Right atrium auricular region (tissue), 2 donors: ENCODE measurements at regions not wholly inside any gene's neighbourhood (a gene's known extent, or its start where the extent isn't known, plus 50 kb on each side); places are given as distances from the start of the nearest gene placed in this dataset.

Experiments
- DNase-seq: peaks from one replicate; pipeline ENCODE4 v3.0.0-alpha.2; 2019; ENCODE audit warnings: low spot score
- H3K27ac ChIP-seq, 2 donors: fragments of 200-600 bp; sonication (generic); 1 replicate in 1 of 2; 2 replicates in 1 of 2; pipeline ENCODE4 v1.5.1; 2016 to 2019
- H3K27me3 ChIP-seq, 2 donors: fragments of 200-600 bp; sonication (generic); one replicate each; pipeline versions ENCODE4 v1.5.1 to v1.6.0; 2017 to 2019
- H3K36me3 ChIP-seq: fragments of 200-600 bp; sonication (generic); one replicate; pipeline ENCODE4 v1.5.1; 2016
- H3K4me1 ChIP-seq, 2 donors: fragments of 200-600 bp; sonication (generic); one replicate each; pipeline versions ENCODE4 v1.5.1 to v1.6.0; 2017 to 2019
- H3K4me3 ChIP-seq, 2 donors: fragments of 200-600 bp; sonication (generic); 1 replicate in 1 of 2; 2 replicates in 1 of 2; pipeline ENCODE4 v1.5.1; 2017 to 2019; ENCODE audit warnings: mild to moderate bottlenecking in 1 of 2, moderate library complexity in 1 of 2
- H3K9me3 ChIP-seq, 2 donors: fragments of 200-600 bp; sonication (generic); one replicate each; pipeline ENCODE4 v1.5.1; 2019
- CTCF ChIP-seq, 2 donors: fragments of 200-600 bp; sonication (generic); IDR thresholded peaks; one replicate each; pipeline ENCODE4 v1.5.1; 2019; ENCODE audit warnings: antibody characterized with exemption in 2 of 2

GRCh38 chr1:189904509-189904908, 573.2 kb downstream of the BRINP3 start:
- Histone ChIP-seq H3K4me1 (no peaks in the 10 kb centered on the region), H3K27ac (no peak overlapping the region), H3K4me3 (no peak overlapping the region), H3K27me3 (no peaks in the 10 kb centered on the region), H3K9me3 (no peaks in the 10 kb centered on the region), H3K36me3 (no peaks in the 10 kb centered on the region)
- DNase-seq: no peak
- no peak for TF ChIP-seq CTCF (IDR thresholded peaks at IDR 0.05)

GRCh38 chr1:189908113-189908512, 569.6 kb downstream of the BRINP3 start:
- no peaks in the 10 kb centered on the region for H3K9me3 ChIP-seq
- H3K4me1 ChIP-seq: no peaks in the 10 kb centered on the region
- TF ChIP-seq CTCF (IDR thresholded peaks at IDR 0.05): no peak
- no peak overlapping the region for H3K4me3 ChIP-seq
- DNase-seq: no peak
- H3K27ac ChIP-seq: no peak overlapping the region
- H3K27me3 ChIP-seq: no peaks in the 10 kb centered on the region
- no peaks in the 10 kb centered on the region for H3K36me3 ChIP-seq

GRCh38 chr1:189921613-189922012, 556.1 kb downstream of the BRINP3 start:
- Histone ChIP-seq H3K27me3 (no peaks in the 10 kb centered on the region), H3K36me3 (no peaks in the 10 kb centered on the region), H3K9me3 (peaks cover 0 to 28% of the 10 kb centered on the region in 2 donors), H3K4me1 (no peaks in the 10 kb centered on the region), H3K27ac (no peak overlapping the region), H3K4me3 (no peak overlapping the region)
- no peak for DNase-seq
- TF ChIP-seq CTCF (IDR thresholded peaks at IDR 0.05): no peak

- Histone ChIP-seq H3K36me3 (no peaks in the 10 kb centered on the region), H3K27ac (no peak overlapping the region), H3K4me3 (no peak overlapping the region), H3K27me3 (no peaks in the 10 kb centered on the region), H3K4me1 (no peaks in the 10 kb centered on the region), H3K9me3 (peaks cover 0 to 31% of the 10 kb centered on the region in 2 donors)
- no peak for TF ChIP-seq CTCF (IDR thresholded peaks at IDR 0.05)
- DNase-seq: no peak
These were observed 550.0 kb downstream of the BRINP3 start for GRCh38 chr1:189927641-189928040.

DNA sequence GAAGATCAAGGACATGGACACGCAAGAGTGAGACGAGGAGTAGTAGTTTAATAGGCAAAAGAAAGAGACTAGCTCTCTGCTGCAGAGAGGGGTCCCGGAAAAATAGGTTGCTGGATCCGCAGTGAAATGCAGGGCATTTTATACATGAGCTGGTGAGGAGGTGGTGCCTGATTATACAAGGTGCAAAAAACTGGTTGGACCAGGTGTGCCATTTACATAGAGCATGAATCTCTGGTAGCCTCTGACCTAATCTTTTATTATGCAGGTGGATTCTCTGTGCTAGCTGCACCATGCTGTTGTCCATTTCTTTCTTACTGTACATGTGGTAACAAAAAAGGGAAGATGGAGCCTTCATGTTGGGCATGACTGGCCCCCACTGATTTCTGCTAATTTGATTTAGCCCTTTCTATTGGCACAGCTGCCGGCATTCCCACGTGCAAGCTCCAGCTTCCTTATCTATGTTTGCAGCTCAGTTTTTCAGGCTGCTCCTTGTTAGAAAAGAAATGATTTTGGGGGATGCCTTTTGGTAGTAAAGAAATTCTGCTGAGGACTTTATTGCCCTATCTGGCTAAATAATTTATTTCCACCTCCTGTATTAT, 548.1 kb downstream of the BRINP3 start:
- H3K4me1 ChIP-seq: no peaks in the 10 kb centered on the region
- H3K9me3 ChIP-seq: peaks cover 0 to 31% of the 10 kb centered on the region in 2 donors
- H3K36me3 ChIP-seq: no peaks in the 10 kb centered on the region
- no peak overlapping the region for H3K4me3 ChIP-seq
- H3K27ac ChIP-seq: no peak overlapping the region
- H3K27me3 ChIP-seq: no peaks in the 10 kb centered on the region
- DNase-seq: no peak
- TF ChIP-seq CTCF (IDR thresholded peaks at IDR 0.05): no peak

DNA sequence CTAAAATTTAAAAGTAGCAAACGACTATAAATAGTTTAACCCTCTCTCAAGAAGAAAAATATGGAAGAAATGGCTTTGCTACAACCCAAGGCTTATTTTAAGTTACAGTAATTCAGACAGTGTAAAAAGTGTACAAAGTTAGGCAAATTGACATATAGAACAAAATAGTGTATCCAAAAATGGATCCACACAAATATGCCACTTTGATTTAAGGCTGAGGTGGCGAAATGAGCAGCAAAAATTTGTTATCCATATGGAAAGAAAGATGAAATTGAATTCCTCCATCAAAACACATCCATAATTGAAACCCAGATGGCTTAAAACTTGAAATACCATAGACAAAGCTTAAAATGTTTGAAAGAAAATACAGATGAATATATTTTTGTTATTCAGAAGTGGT, 540.8 kb downstream of the BRINP3 start:
- H3K9me3 ChIP-seq: peaks cover 0 to 3% of the 10 kb centered on the region in 2 donors
- no peak overlapping the region for H3K27ac ChIP-seq
- no peak for TF ChIP-seq CTCF (IDR thresholded peaks at IDR 0.05)
- no peak for DNase-seq
- H3K27me3 ChIP-seq: no peaks in the 10 kb centered on the region
- H3K4me1 ChIP-seq: no peaks in the 10 kb centered on the region
- H3K36me3 ChIP-seq: no peaks in the 10 kb centered on the region
- no peak overlapping the region for H3K4me3 ChIP-seq
